ENCODE measurements at regions not wholly inside any gene's neighbourhood (a gene's known extent, or its start where the extent isn't known, plus 50 kb on each side); places are given as distances from the start of the nearest gene placed in this dataset.
"Not testable (repeated sequence)": the region's sequence is repeated elsewhere in the genome, so short reads cannot be mapped to it uniquely, and the experiment has no call there.

GRCh38 chrX:39788521-39788920 is 309.2 kb downstream of the BCOR start:
- DNase-seq (ENCODE audit: low read depth) = no peak
- no peak overlapping the region for H3K4me3 ChIP-seq (ENCODE audit: low read length)
- no peak for TF ChIP-seq CTCF (conservative IDR thresholded peaks at IDR 0.05; ENCODE audit: low read depth, low read length)

GRCh38 chrX:39791691-39792090 is 306.1 kb downstream of the BCOR start:
- TF ChIP-seq CTCF (conservative IDR thresholded peaks at IDR 0.05; ENCODE audit: low read depth, low read length) = no peak
- DNase-seq (ENCODE audit: low read depth) = no peak
- H3K4me3 ChIP-seq (ENCODE audit: low read length) = no peak overlapping the region

DNA sequence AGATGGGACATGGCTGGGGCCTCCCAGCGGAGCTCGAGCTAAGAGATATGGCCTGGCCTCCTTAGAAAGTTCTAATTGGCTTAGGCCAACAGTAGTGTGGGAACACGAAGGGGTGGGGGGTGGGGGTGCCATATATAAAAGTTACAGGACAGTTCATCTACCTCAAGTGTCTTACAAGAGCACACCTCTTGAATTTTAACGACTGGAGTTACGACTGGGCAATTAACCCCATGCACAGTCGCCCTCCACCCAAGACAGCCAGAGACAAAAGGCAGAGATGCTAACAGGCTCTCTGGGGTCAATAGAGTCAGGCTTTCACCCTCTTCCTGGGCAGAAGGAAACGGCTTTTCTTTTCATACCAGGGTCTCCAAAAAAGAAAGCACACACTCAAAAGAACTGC is 302.2 kb downstream of the BCOR start:
- DNase-seq (ENCODE audit: low read depth) = no peak
- no peak for TF ChIP-seq CTCF (conservative IDR thresholded peaks at IDR 0.05; ENCODE audit: low read depth, low read length)
- H3K4me3 ChIP-seq (ENCODE audit: low read length) = no peak overlapping the region

DNA sequence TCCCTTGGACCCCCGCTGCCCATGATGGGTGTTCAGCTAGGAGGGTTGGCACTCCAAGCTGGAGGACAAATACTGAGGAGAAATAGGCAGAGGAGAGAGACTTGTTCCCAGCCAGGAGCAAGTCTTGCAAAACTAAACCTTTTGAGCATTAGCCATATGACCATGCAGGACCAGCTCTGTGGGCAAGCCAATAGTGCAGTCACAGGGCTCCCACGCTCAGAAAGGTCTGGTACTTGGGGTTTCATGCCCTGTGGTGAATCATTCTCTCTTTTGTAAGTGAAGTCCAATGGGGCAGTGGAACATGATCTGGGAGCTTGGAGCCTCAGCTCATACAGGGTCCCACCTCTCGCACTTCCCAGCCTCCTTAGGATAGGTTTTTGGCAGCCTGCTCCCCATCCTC is 300.9 kb downstream of the BCOR start:
- H3K4me3 ChIP-seq (ENCODE audit: low read length) = no peak overlapping the region
- DNase-seq (ENCODE audit: low read depth) = no peak
- TF ChIP-seq CTCF (conservative IDR thresholded peaks at IDR 0.05; ENCODE audit: low read depth, low read length) = no peak

DNA sequence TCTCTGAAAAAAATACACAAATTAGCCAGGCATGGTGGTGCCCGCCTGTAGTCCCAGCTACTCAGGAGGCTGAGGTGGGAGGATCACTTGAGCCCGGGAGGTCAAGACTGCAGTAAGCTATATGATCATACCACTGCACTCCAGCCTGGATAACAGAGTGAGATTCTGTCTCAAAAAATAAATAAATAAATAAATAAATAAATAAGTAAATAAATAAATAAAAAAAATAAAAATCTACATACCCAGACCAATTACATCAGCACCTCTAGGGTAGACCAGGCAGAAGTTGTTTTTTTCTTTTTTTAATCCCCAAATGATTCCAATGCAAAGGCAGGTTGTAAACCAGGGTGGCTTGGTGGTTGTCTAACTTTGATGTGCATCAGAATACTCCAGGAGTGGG is 299.3 kb downstream of the BCOR start:
- H3K4me3 ChIP-seq (ENCODE audit: low read length) = not testable (repeated sequence)

DNA sequence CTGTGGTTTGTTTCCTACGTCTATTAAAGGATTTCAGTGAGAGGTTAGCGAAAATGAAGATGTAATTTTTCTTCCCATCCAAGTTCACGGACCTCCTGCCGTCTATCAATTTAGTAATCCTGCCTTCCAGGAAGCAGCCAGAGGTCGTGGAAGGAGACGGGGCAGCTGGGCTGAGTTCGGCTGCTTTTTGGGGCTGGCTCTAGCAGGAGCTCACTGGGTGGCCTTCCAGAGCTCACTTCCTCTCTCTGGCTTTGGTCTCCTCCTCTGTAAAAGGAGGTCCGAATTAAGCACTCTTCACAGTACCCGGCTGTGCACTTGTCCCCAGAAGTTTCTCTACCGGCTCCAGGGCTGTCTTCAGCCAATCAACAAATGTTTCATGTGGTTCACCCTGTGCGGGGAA is 295.4 kb downstream of the BCOR start:
- TF ChIP-seq CTCF (conservative IDR thresholded peaks at IDR 0.05; ENCODE audit: low read depth, low read length) = no peak
- no peak overlapping the region for H3K4me3 ChIP-seq (ENCODE audit: low read length)
- no peak for DNase-seq (ENCODE audit: low read depth)

More for the DNA sequence above, 299.3 kb downstream of the BCOR start:
- DNase-seq (ENCODE audit: low read depth) = not testable (repeated sequence)

GRCh38 chrX:39802908-39803307 is 294.9 kb downstream of the BCOR start:
- TF ChIP-seq CTCF (conservative IDR thresholded peaks at IDR 0.05; ENCODE audit: low read depth, low read length) = no peak
- DNase-seq (ENCODE audit: low read depth) = no peak
- no peak overlapping the region for H3K4me3 ChIP-seq (ENCODE audit: low read length)

DNA sequence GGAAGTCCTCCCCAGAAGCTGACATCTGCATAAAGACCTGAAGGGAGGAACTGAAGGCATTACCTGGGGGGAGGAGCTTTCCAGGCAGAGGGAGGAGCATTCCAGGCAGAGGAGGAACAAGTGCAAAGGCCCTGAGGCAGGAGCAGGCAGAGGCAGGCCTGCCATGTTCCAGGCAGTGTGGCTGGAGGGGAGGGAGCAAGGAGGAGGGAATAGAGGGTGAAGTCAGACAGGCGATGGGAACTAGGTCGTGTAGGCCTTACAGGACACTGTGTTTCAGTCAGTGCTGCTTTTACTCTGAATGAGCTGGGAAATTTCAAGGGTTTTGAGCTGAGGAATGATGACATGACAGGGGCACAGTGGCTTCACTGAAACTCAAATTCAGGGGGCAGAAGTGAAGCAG is 292.7 kb downstream of the BCOR start:
- no peak for DNase-seq (ENCODE audit: low read depth)
- no peak overlapping the region for H3K4me3 ChIP-seq (ENCODE audit: low read length)
- TF ChIP-seq CTCF (conservative IDR thresholded peaks at IDR 0.05; ENCODE audit: low read depth, low read length) = no peak
